K562 (cell line): ENCODE measurements at regions not wholly inside any gene's neighbourhood (a gene's known extent, or its start where the extent isn't known, plus 50 kb on each side); places are given as distances from the start of the nearest gene placed in this dataset.

Experiments used
- CTCF ChIP-seq, 3 experiments: IDR thresholded peaks in 2 of 3; conservative IDR thresholded peaks in 1 of 3; 2 replicates each; pipeline ENCODE4 v1.5.1; 2011 to 2012; ENCODE audit warnings: low read length in 3 of 3, mild to moderate bottlenecking in 3 of 3, control low read depth in 2 of 3, improper control_type of control experiment in 1 of 3, inconsistent platforms in 1 of 3, low read depth in 1 of 3, mixed read lengths in 1 of 3, moderate library complexity in 1 of 3; ENCODE audit not compliant: insufficient read depth in 2 of 3
- POLR2AphosphoS5 ChIP-seq: IDR thresholded peaks from 2 replicates; pipeline ENCODE4 v1.6.1; 2011; ENCODE audit warnings: mild to moderate bottlenecking, low read depth, low read length, moderate library complexity; ENCODE audit not compliant: control insufficient read depth, insufficient read depth
- RFX1 ChIP-seq: fragments of 450-650 bp; IDR thresholded peaks from 2 replicates; pipeline ENCODE4 v1.6.1; 2016; ENCODE audit warnings: mild to moderate bottlenecking, moderate library complexity
- RFX5 ChIP-seq: IDR thresholded peaks from 2 replicates; pipeline ENCODE4 v1.6.1; 2011; ENCODE audit warnings: low read depth, mild to moderate bottlenecking, improper control_type of control experiment, low read length
- SIN3A ChIP-seq, 2 experiments: fragments of 150-350 bp in 1 of 2; IDR thresholded peaks; 2 replicates each; pipeline ENCODE4 v1.6.1; 2011 to 2016; ENCODE audit warnings: borderline replicate concordance in 2 of 2, low read depth in 2 of 2, low read length in 2 of 2, mild to moderate bottlenecking in 2 of 2, moderate library complexity in 2 of 2; ENCODE audit not compliant: control insufficient read depth in 1 of 2

- TF ChIP-seq RFX5: no peak
- TF ChIP-seq SIN3A (IDR thresholded peaks at IDR 0.05; ENCODE audit: borderline replicate concordance in 2 of 2, control insufficient read depth in 1 of 2, low read depth in 2 of 2, low read length in 2 of 2): no peak
- no peak for TF ChIP-seq RFX1
- TF ChIP-seq CTCF (IDR thresholded peaks at IDR 0.05 in 2 of 3, conservative IDR thresholded peaks at IDR 0.05 in 1 of 3; ENCODE audit: insufficient read depth in 2 of 3, low read depth in 1 of 3, low read length in 3 of 3): no peak
- TF ChIP-seq POLR2AphosphoS5: no peak
Observed at GRCh38 chr2:164015328-164016123, 279.7 kb upstream of the FIGN start.
